ENCODE measurements at regions not wholly inside any gene's neighbourhood (a gene's known extent, or its start where the extent isn't known, plus 50 kb on each side); places are given as distances from the start of the nearest gene placed in this dataset.

- DNase-seq (ENCODE audit: low read depth, low spot score) (no peak), FAIRE-seq (no peak)
- no peaks in the 10 kb centered on the region for H3K9me1 ChIP-seq (ENCODE audit: control insufficient read depth, extremely low read depth, insufficient read depth, low read length)
- H3K4me2 ChIP-seq (ENCODE audit: control insufficient read depth, extremely low read depth, insufficient read depth, low read depth, low read length), result no peak overlapping the region
- no peak overlapping the region for H3K4me3 ChIP-seq (ENCODE audit: control insufficient read depth in 2 of 3, extremely low read depth in 1 of 3, insufficient read depth in 2 of 3, low read depth in 1 of 3, low read length in 3 of 3)
- TF ChIP-seq EZH2 (IDR thresholded peaks at IDR 0.05; ENCODE audit: low read length) (no peak), CTCF (optimal IDR thresholded peaks at IDR 0.05 in 1 of 3, IDR thresholded peaks at IDR 0.05 in 1 of 3, conservative IDR thresholded peaks at IDR 0.05 in 1 of 3; ENCODE audit: extremely low read depth in 1 of 3, insufficient read depth in 2 of 3, low read length in 3 of 3) (no peak)
- H3K27ac ChIP-seq (ENCODE audit: control insufficient read depth, insufficient read depth, low read length), result no peak overlapping the region
- no peak overlapping the region for H2AFZ ChIP-seq (ENCODE audit: control insufficient read depth, low read length)
- no peaks in the 10 kb centered on the region for H3K4me1 ChIP-seq (ENCODE audit: control insufficient read depth, extremely low read depth, insufficient read depth, low read length)
- H3K9ac ChIP-seq (ENCODE audit: control insufficient read depth, extremely low read depth, insufficient read depth, low read length), result no peak overlapping the region
- H4K20me1 ChIP-seq (ENCODE audit: control insufficient read depth, extremely low read depth, insufficient read depth, low read length), result no peaks in the 10 kb centered on the region
- no peaks in the 10 kb centered on the region for H3K9me3 ChIP-seq (ENCODE audit: control insufficient read depth, low read depth, low read length)
- no peaks in the 10 kb centered on the region for H3K79me2 ChIP-seq (ENCODE audit: control insufficient read depth, insufficient read depth, low read length)
- H3K36me3 ChIP-seq (ENCODE audit: control insufficient read depth in 2 of 2, extremely low read depth in 1 of 2, insufficient read depth in 2 of 2, low read length in 2 of 2), result no peaks in the 10 kb centered on the region
- peaks cover 16% of the 10 kb centered on the region for H3K27me3 ChIP-seq (ENCODE audit: control insufficient read depth, extremely low read depth, insufficient read depth, low read length)
- dilution Hi-C loops (cut with MboI; ENCODE audit: extremely low pct_ligation_motif_present, low sequenced_read_pairs), result no loop called here
These were observed 109.7 kb upstream of the SYT6 start for GRCh38 chr1:114263343-114263742.

- Histone ChIP-seq H3K4me2 (ENCODE audit: control insufficient read depth, extremely low read depth, insufficient read depth, low read depth, low read length) (no peak overlapping the region), H3K27me3 (ENCODE audit: control insufficient read depth, extremely low read depth, insufficient read depth, low read length) (peaks cover 19% of the 10 kb centered on the region)
These were observed 108.7 kb upstream of the SYT6 start for GRCh38 chr1:114262337-114262736.

More at GRCh38 chr1:114262337-114262736, 108.7 kb upstream of the SYT6 start:
- FAIRE-seq, result no peak
- Histone ChIP-seq H3K4me3 (ENCODE audit: control insufficient read depth in 2 of 3, extremely low read depth in 1 of 3, insufficient read depth in 2 of 3, low read depth in 1 of 3, low read length in 3 of 3) (no peak overlapping the region), H3K4me1 (ENCODE audit: control insufficient read depth, extremely low read depth, insufficient read depth, low read length) (no peaks in the 10 kb centered on the region), H3K9me1 (ENCODE audit: control insufficient read depth, extremely low read depth, insufficient read depth, low read length) (no peaks in the 10 kb centered on the region), H3K36me3 (ENCODE audit: control insufficient read depth in 2 of 2, extremely low read depth in 1 of 2, insufficient read depth in 2 of 2, low read length in 2 of 2) (no peaks in the 10 kb centered on the region), H2AFZ (ENCODE audit: control insufficient read depth, low read length) (no peak overlapping the region), H3K9me3 (ENCODE audit: control insufficient read depth, low read depth, low read length) (no peaks in the 10 kb centered on the region), H3K79me2 (ENCODE audit: control insufficient read depth, insufficient read depth, low read length) (no peaks in the 10 kb centered on the region), H3K27ac (ENCODE audit: control insufficient read depth, insufficient read depth, low read length) (no peak overlapping the region), H4K20me1 (ENCODE audit: control insufficient read depth, extremely low read depth, insufficient read depth, low read length) (no peaks in the 10 kb centered on the region), H3K9ac (ENCODE audit: control insufficient read depth, extremely low read depth, insufficient read depth, low read length) (no peak overlapping the region)
- no peak for DNase-seq (ENCODE audit: low read depth, low spot score)
- dilution Hi-C loops (cut with MboI; ENCODE audit: extremely low pct_ligation_motif_present, low sequenced_read_pairs), result no loop called here
- TF ChIP-seq CTCF (optimal IDR thresholded peaks at IDR 0.05 in 1 of 3, IDR thresholded peaks at IDR 0.05 in 1 of 3, conservative IDR thresholded peaks at IDR 0.05 in 1 of 3; ENCODE audit: extremely low read depth in 1 of 3, insufficient read depth in 2 of 3, low read length in 3 of 3), result no peak
- TF ChIP-seq EZH2 (IDR thresholded peaks at IDR 0.05; ENCODE audit: low read length), result no peak

Data from keratinocyte (primary cell).